ENCODE measurements at regions not wholly inside any gene's neighbourhood (a gene's known extent, or its start where the extent isn't known, plus 50 kb on each side); places are given as distances from the start of the nearest gene placed in this dataset.

DNA sequence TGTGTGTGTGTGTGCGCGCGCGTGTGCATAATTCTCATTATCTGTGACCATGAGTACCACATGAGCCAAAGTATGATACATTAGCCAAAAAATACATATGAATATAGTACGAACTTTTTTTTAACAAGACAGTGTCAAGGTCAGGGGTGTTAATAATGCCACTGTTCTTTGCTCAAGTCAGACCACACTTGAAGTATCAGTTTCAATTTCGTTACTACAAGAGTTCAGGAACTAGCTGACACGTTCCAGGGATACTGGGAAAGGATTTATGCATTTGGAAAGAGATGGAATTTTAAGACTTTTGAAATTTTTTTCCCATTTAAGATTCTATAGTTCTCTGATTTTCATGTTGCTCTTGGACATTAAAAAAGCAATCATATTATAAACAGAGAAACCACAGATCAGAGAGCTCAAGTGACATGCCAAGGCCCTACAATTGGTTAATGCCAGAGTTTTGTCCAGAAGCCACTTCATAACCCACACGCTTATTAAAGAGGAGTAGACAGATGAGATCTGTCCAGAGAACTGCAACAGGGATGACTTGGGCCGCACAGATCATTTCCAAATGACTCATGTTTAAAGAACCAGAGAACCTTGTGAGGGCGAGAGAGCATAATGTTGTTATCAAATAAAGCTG lies 718.8 kb upstream of the SGCG start:
- H3K27ac Mint-ChIP-seq (ENCODE audit: unreplicated experiment) = no peak overlapping the region
- no peak overlapping the region for H3K4me3 Mint-ChIP-seq (ENCODE audit: unreplicated experiment)
- H3K36me3 Mint-ChIP-seq (ENCODE audit: unreplicated experiment) = no peaks in the 10 kb centered on the region

DNA sequence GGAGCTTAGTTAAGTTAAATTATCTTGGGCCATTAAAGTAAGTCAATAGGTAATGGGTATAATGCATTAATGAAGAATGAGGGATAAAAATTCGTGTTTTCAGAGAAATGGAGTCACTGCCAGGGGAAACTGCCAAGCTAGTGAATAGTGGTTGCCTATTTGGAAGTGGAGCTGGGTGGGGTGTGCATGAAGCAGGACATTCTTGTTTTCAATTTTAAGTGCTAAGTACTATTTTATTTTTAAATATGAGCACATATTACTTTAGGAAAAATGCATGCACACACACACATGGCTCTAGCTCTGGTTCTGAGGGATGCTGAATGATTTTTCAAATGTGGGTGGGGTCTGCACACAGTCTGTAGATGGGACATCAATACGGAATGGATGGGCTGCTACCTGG lies 717.7 kb upstream of the SGCG start:
- Mint-ChIP-seq H3K4me3 (ENCODE audit: unreplicated experiment) (no peak overlapping the region), H3K9me3 (ENCODE audit: unreplicated experiment) (no peaks in the 10 kb centered on the region), H3K4me1 (ENCODE audit: low read depth, unreplicated experiment) (no peaks in the 10 kb centered on the region), H3K27ac (ENCODE audit: unreplicated experiment) (no peak overlapping the region), H3K36me3 (ENCODE audit: unreplicated experiment) (no peaks in the 10 kb centered on the region), H3K27me3 (ENCODE audit: unreplicated experiment) (peaks cover 1% of the 10 kb centered on the region)
- TF ChIP-seq, protein P1, sequence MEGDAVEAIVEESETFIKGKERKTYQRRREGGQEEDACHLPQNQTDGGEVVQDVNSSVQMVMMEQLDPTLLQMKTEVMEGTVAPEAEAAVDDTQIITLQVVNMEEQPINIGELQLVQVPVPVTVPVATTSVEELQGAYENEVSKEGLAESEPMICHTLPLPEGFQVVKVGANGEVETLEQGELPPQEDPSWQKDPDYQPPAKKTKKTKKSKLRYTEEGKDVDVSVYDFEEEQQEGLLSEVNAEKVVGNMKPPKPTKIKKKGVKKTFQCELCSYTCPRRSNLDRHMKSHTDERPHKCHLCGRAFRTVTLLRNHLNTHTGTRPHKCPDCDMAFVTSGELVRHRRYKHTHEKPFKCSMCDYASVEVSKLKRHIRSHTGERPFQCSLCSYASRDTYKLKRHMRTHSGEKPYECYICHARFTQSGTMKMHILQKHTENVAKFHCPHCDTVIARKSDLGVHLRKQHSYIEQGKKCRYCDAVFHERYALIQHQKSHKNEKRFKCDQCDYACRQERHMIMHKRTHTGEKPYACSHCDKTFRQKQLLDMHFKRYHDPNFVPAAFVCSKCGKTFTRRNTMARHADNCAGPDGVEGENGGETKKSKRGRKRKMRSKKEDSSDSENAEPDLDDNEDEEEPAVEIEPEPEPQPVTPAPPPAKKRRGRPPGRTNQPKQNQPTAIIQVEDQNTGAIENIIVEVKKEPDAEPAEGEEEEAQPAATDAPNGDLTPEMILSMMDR (IDR thresholded peaks at IDR 0.05; ENCODE audit: partially characterized antibody, unreplicated experiment) = no peak
- DNase-seq = no peak

More for the DNA sequence above, 718.8 kb upstream of the SGCG start:
- Mint-ChIP-seq H3K27me3 (ENCODE audit: unreplicated experiment) (peaks cover 1% of the 10 kb centered on the region), H3K4me1 (ENCODE audit: low read depth, unreplicated experiment) (no peaks in the 10 kb centered on the region), H3K9me3 (ENCODE audit: unreplicated experiment) (no peaks in the 10 kb centered on the region)
- TF ChIP-seq, protein P1 (IDR thresholded peaks at IDR 0.05; ENCODE audit: partially characterized antibody, unreplicated experiment) = no peak
- no peak for DNase-seq

DNA sequence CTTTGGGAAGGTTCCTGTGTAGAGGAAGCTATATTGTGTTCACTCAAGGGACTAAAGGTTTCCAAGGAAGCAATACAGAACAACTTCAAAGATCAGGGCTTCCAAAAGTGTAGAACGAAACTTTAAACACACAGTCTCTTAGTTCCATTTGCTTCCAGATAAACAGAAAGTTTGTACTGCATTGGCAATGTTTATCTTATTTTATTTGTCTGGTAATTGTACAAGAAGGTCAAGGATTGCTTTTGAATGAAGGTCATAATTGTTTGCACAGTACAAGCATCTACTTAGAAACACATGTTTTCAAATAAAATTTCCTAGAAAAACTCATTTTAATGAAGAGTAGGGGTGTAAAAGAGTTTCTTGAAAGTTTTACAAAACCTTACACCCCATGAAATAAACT lies 712.7 kb upstream of the SGCG start:
- no peak overlapping the region for H3K27ac Mint-ChIP-seq (ENCODE audit: unreplicated experiment)
- TF ChIP-seq, protein P1 (IDR thresholded peaks at IDR 0.05; ENCODE audit: partially characterized antibody, unreplicated experiment) = no peak
- H3K27me3 Mint-ChIP-seq (ENCODE audit: unreplicated experiment) = peaks cover 1% of the 10 kb centered on the region
- no peaks in the 10 kb centered on the region for H3K36me3 Mint-ChIP-seq (ENCODE audit: unreplicated experiment)
- H3K4me1 Mint-ChIP-seq (ENCODE audit: low read depth, unreplicated experiment) = no peaks in the 10 kb centered on the region
- H3K9me3 Mint-ChIP-seq (ENCODE audit: unreplicated experiment) = no peaks in the 10 kb centered on the region
- no peak overlapping the region for H3K4me3 Mint-ChIP-seq (ENCODE audit: unreplicated experiment)
- DNase-seq = no peak

DNA sequence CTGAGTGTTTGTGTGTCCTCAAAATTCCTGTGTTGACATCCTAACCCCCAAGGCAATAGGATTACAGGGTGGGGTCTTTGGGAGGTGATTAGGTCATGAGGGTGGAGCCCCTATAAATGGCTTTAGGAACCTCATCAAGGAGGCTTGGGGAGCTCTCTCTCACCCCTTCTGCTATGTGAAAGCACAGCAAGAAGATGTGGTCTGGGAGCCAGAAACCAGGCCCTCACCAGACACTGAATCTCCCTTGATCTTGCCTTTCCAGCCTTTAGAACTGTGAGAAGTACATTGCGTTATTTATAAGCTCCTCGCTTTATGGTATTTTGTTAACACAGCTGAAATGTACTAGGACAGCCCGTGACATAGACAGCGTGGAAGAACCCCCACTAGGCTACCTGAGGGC lies 712.0 kb upstream of the SGCG start:
- no peaks in the 10 kb centered on the region for H3K4me1 Mint-ChIP-seq (ENCODE audit: low read depth, unreplicated experiment)
- H3K27ac Mint-ChIP-seq (ENCODE audit: unreplicated experiment) = no peak overlapping the region
- H3K36me3 Mint-ChIP-seq (ENCODE audit: unreplicated experiment) = no peaks in the 10 kb centered on the region
- H3K9me3 Mint-ChIP-seq (ENCODE audit: unreplicated experiment) = no peaks in the 10 kb centered on the region
- H3K4me3 Mint-ChIP-seq (ENCODE audit: unreplicated experiment) = no peak overlapping the region
- TF ChIP-seq, protein P1 (IDR thresholded peaks at IDR 0.05; ENCODE audit: partially characterized antibody, unreplicated experiment) = no peak
- no peak for DNase-seq
- H3K27me3 Mint-ChIP-seq (ENCODE audit: unreplicated experiment) = peaks cover 1% of the 10 kb centered on the region

DNA sequence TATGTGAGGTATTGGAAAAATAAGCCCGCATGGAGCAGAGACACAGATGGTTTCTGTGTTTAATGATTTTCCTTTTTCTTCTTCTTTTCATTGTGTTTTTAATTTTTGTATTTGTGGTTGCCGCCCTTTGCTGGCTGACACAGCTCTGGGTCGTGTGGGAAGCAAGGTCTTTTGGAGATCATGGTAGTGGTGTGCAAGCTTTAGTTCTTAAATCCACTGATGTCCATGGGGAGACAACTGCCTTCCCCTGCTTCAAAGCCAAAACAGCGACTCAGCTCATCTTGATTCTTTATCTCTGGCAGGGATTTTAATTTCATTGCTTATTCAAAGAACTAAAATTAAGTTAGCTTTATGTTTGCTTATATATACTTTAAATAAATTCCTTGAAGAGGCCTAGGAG lies 711.3 kb upstream of the SGCG start:
- TF ChIP-seq, protein P1 (IDR thresholded peaks at IDR 0.05; ENCODE audit: partially characterized antibody, unreplicated experiment) = no peak
- Mint-ChIP-seq H3K27ac (ENCODE audit: unreplicated experiment) (no peak overlapping the region), H3K4me1 (ENCODE audit: low read depth, unreplicated experiment) (no peaks in the 10 kb centered on the region), H3K4me3 (ENCODE audit: unreplicated experiment) (no peak overlapping the region), H3K27me3 (ENCODE audit: unreplicated experiment) (peaks cover 1% of the 10 kb centered on the region), H3K9me3 (ENCODE audit: unreplicated experiment) (no peaks in the 10 kb centered on the region), H3K36me3 (ENCODE audit: unreplicated experiment) (no peaks in the 10 kb centered on the region)
- no peak for DNase-seq

All from glutamatergic neuron (in vitro differentiated cells).